Fibroblast of skin of left quadriceps (primary cell): ENCODE measurements at regions not wholly inside any gene's neighbourhood (a gene's known extent, or its start where the extent isn't known, plus 50 kb on each side); places are given as distances from the start of the nearest gene placed in this dataset.
"Not testable (repeated sequence)": the region's sequence is repeated elsewhere in the genome, so short reads cannot be mapped to it uniquely, and the experiment has no call there.

Source experiments
- DNase-seq, 2 experiments: peaks; one replicate each; pipeline ENCODE4 v3.0.0-alpha.2; 2013; ENCODE audit warnings: low read depth in 2 of 2

DNA sequence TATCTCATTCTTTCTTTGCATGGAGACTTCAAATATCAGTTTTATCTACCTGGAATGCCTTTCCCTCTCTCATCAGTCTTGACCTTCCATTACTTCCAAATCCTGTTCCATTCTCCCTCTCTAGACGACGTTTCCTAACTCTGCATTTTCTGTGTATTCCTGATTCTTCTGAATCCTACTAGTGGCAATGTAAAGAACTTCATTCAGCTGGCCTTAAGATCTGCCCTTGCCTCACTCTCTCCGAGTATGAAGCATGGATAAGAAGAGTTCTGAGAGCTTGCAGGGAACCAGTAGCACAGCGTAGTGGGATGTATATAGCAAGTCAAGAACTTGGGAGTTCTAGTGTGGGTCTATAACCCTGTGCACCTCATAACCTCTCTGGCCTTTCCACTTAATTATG is 68.5 kb upstream of the HOXC13 start:
- DNase-seq = no peak

DNA sequence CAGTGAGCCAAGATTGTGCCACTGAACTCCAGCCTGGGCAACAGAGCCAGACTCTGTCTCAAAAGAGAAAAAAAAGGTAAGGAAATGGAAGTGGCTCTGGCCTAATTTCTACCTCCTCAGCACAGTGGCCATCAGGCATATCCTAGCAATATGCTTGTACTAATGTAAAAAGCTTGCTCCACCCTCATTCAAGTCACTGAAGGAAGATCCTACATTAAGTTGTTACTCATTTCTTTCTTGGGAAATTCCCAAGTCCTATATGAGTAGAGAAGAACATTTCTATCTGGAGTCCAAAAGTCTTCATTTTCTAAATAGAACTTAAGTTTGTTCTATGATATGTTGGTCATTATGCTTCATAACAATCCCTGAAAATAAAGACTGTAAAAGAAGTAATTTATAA is 67.3 kb upstream of the HOXC13 start:
- DNase-seq = no peak

DNA sequence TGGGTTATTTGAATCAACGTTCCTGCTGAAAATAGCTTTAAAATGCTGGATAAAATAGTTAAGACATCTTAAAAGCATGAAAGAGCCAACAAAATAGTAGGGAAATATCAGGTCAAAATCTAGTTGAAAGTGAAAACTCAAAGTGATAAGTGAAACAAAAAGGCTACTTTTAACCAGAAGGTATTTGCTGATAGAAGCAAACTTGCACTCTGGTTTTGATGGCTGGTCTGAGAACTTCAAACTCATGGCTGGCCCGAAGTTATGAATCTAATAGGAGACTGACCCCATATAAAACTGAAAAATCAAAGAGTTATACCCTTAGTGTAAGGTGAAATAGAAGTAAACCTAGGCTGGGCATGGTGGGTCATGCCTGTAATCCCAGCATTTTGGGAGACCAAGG is 66.3 kb upstream of the HOXC13 start:
- DNase-seq = no peak

DNA sequence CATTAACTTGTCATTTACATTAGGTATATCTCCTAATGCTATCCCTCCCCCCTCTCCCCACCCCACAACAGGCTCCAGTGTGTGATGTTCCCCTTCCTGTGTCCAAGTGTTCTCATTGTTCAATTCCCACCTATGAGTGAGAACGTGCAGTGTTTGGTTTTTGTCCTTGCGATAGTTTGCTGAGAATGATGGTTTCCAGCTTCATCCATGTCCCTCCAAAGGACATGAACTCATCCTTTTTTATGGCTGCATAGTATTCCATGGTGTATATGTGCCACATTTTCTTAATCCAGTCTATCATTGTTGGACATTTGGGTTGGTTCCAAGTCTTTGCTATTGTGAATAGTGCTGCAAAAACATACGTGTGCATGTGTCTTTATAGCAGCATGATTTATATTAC is 60.7 kb upstream of the HOXC13 start:
- DNase-seq = not testable (repeated sequence)

DNA sequence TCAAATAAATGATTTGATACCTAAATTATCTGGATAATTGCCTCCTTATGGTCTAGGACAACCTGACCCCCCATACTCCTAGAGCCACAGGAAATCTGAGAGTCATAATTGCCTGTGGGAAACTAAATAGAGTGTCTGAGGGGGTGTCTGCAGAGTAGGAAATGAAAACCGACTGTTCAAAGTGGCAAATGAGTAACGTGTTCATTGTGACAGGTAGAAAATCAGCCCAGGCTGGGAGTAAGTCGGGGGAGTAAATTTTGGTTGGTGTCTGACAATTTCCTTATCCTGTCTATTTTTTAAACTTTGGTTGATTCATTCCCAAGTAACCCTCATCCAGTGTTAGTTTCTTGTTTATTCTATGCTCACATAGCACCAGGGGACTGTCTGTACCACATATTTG is 51.6 kb upstream of the HOXC13 start:
- no peak for DNase-seq

DNA sequence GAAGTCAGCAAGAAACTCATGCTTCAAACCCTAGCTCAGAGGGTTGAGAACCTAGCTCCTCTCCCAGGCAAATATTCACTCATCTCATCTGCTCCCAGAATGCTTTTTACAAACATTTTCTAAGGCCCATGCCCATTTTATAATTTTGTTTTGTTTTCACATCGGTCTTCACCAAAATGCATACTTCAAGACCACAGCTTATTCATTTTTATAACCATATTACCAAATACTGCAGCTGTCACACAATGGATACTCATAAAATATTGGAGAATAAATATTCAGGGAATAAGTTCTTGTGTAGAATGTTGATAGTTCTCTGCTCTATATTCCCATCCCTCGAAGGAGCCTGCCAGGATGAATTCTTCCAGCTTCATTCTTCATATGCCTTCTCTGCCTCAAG is 50.8 kb upstream of the HOXC13 start:
- no peak for DNase-seq
